Esophagus squamous epithelium (tissue), 4 donors: ENCODE measurements at regions not wholly inside any gene's neighbourhood (a gene's known extent, or its start where the extent isn't known, plus 50 kb on each side); places are given as distances from the start of the nearest gene placed in this dataset.

ENCODE experiments used
- CTCF ChIP-seq, 6 experiments: fragments of 450-650 bp in 4 of 6; fragments of 200-600 bp in 2 of 6; sonication (generic) in 2 of 6; IDR thresholded peaks; one replicate each; pipeline ENCODE4 v1.5.1; 2016 to 2019; ENCODE audit warnings: antibody characterized with exemption in 6 of 6, mild to moderate bottlenecking in 4 of 6, moderate library complexity in 4 of 6
- POLR2A ChIP-seq, 4 donors: fragments of 450-650 bp; IDR thresholded peaks; one replicate each; pipeline ENCODE4 v1.6.1; 2017; ENCODE audit warnings: antibody characterized with exemption in 4 of 4, mild to moderate bottlenecking in 4 of 4, moderate library complexity in 3 of 4

- no peak for TF ChIP-seq POLR2A (IDR thresholded peaks at IDR 0.05)
- TF ChIP-seq CTCF (IDR thresholded peaks at IDR 0.05), result no peak
These were observed 717.0 kb downstream of the DNAH5 start for GRCh38 chr5:13227513-13227912.
